ENCODE measurements at regions not wholly inside any gene's neighbourhood (a gene's known extent, or its start where the extent isn't known, plus 50 kb on each side); places are given as distances from the start of the nearest gene placed in this dataset.

DNA sequence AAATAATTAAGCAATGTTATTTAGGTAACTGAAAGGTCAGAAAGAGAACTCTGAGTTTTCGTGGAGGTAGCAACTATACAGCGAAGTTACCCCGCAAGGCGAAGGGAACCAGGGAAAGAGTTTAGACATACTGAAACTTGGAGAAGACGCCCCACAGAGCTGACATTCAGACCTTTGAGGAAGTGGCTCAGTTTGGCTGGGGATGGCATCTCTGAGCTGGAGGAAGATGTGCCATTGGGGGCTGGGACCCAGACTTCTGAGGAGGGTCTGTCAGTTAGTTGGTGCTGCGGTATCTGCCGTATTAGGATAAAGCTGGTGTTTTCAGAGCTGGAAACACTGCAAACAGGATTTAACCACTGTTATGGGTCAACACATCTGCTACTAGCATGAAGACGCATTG, 156.6 kb downstream of the ANKRD50 start (continued):
- TF ChIP-seq, protein P1, sequence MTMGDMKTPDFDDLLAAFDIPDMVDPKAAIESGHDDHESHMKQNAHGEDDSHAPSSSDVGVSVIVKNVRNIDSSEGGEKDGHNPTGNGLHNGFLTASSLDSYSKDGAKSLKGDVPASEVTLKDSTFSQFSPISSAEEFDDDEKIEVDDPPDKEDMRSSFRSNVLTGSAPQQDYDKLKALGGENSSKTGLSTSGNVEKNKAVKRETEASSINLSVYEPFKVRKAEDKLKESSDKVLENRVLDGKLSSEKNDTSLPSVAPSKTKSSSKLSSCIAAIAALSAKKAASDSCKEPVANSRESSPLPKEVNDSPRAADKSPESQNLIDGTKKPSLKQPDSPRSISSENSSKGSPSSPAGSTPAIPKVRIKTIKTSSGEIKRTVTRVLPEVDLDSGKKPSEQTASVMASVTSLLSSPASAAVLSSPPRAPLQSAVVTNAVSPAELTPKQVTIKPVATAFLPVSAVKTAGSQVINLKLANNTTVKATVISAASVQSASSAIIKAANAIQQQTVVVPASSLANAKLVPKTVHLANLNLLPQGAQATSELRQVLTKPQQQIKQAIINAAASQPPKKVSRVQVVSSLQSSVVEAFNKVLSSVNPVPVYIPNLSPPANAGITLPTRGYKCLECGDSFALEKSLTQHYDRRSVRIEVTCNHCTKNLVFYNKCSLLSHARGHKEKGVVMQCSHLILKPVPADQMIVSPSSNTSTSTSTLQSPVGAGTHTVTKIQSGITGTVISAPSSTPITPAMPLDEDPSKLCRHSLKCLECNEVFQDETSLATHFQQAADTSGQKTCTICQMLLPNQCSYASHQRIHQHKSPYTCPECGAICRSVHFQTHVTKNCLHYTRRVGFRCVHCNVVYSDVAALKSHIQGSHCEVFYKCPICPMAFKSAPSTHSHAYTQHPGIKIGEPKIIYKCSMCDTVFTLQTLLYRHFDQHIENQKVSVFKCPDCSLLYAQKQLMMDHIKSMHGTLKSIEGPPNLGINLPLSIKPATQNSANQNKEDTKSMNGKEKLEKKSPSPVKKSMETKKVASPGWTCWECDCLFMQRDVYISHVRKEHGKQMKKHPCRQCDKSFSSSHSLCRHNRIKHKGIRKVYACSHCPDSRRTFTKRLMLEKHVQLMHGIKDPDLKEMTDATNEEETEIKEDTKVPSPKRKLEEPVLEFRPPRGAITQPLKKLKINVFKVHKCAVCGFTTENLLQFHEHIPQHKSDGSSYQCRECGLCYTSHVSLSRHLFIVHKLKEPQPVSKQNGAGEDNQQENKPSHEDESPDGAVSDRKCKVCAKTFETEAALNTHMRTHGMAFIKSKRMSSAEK (CRISPR knock-in tag; IDR thresholded peaks at IDR 0.05; ENCODE audit: borderline replicate concordance), result no peak
- TF ChIP-seq, protein P2, sequence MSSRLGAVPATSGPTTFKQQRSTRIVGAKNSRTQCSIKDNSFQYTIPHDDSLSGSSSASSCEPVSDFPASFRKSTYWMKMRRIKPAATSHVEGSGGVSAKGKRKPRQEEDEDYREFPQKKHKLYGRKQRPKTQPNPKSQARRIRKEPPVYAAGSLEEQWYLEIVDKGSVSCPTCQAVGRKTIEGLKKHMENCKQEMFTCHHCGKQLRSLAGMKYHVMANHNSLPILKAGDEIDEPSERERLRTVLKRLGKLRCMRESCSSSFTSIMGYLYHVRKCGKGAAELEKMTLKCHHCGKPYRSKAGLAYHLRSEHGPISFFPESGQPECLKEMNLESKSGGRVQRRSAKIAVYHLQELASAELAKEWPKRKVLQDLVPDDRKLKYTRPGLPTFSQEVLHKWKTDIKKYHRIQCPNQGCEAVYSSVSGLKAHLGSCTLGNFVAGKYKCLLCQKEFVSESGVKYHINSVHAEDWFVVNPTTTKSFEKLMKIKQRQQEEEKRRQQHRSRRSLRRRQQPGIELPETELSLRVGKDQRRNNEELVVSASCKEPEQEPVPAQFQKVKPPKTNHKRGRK (CRISPR knock-in tag; IDR thresholded peaks at IDR 0.05; ENCODE audit: borderline replicate concordance), result no peak

DNA sequence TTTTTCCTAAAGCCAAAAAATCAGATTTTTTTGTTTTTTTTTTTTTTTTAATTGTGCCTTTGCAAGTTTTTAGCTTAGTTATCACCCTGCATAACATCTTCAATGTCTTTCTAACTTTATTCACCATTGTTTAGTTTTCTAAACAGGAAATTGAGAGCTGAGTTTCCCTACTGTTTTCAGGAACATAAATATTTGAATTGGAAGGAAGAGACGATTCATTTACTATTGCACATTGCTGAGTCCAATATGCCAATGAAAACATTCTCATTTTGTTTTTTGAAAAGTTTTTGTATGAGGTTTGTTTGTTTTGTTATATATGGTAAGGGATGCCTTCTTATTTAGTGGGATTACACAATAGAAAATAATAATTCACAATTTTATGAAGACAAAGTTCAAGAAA, 148.4 kb downstream of the ANKRD50 start:
- Mint-ChIP-seq H3K27ac (no peak overlapping the region), H3K9me3 (peaks cover 21% of the 10 kb centered on the region), H3K4me1 (peaks cover 13% of the 10 kb centered on the region), H3K36me3 (peaks cover 9% of the 10 kb centered on the region; the same call in 1 of the 2 replicates), H3K4me3 (no peak overlapping the region), H3K27me3 (ENCODE audit: low read depth) (no peaks in the 10 kb centered on the region)
- TF ChIP-seq, protein P3, sequence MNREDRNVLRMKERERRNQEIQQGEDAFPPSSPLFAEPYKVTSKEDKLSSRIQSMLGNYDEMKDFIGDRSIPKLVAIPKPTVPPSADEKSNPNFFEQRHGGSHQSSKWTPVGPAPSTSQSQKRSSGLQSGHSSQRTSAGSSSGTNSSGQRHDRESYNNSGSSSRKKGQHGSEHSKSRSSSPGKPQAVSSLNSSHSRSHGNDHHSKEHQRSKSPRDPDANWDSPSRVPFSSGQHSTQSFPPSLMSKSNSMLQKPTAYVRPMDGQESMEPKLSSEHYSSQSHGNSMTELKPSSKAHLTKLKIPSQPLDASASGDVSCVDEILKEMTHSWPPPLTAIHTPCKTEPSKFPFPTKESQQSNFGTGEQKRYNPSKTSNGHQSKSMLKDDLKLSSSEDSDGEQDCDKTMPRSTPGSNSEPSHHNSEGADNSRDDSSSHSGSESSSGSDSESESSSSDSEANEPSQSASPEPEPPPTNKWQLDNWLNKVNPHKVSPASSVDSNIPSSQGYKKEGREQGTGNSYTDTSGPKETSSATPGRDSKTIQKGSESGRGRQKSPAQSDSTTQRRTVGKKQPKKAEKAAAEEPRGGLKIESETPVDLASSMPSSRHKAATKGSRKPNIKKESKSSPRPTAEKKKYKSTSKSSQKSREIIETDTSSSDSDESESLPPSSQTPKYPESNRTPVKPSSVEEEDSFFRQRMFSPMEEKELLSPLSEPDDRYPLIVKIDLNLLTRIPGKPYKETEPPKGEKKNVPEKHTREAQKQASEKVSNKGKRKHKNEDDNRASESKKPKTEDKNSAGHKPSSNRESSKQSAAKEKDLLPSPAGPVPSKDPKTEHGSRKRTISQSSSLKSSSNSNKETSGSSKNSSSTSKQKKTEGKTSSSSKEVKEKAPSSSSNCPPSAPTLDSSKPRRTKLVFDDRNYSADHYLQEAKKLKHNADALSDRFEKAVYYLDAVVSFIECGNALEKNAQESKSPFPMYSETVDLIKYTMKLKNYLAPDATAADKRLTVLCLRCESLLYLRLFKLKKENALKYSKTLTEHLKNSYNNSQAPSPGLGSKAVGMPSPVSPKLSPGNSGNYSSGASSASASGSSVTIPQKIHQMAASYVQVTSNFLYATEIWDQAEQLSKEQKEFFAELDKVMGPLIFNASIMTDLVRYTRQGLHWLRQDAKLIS (CRISPR knock-in tag; IDR thresholded peaks at IDR 0.05; ENCODE audit: borderline replicate concordance), result no peak
- TF ChIP-seq SP1 (CRISPR knock-in tag; conservative IDR thresholded peaks at IDR 0.05) (no peak), ZNF232 (CRISPR knock-in tag; IDR thresholded peaks at IDR 0.05) (no peak), GABPB1 (CRISPR knock-in tag; IDR thresholded peaks at IDR 0.05) (no peak), NFATC4 (CRISPR knock-in tag; IDR thresholded peaks at IDR 0.05) (no peak), EMX1 (CRISPR knock-in tag; IDR thresholded peaks at IDR 0.05) (no peak), HMGA2 (CRISPR knock-in tag; IDR thresholded peaks at IDR 0.05) (no peak)
- TF ChIP-seq, protein P4, sequence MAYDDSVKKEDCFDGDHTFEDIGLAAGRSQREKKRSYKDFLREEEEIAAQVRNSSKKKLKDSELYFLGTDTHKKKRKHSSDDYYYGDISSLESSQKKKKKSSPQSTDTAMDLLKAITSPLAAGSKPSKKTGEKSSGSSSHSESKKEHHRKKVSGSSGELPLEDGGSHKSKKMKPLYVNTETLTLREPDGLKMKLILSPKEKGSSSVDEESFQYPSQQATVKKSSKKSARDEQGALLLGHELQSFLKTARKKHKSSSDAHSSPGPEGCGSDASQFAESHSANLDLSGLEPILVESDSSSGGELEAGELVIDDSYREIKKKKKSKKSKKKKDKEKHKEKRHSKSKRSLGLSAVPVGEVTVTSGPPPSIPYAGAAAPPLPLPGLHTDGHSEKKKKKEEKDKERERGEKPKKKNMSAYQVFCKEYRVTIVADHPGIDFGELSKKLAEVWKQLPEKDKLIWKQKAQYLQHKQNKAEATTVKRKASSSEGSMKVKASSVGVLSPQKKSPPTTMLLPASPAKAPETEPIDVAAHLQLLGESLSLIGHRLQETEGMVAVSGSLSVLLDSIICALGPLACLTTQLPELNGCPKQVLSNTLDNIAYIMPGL (CRISPR knock-in tag; IDR thresholded peaks at IDR 0.05), result no peak
- TF ChIP-seq, protein P5, sequence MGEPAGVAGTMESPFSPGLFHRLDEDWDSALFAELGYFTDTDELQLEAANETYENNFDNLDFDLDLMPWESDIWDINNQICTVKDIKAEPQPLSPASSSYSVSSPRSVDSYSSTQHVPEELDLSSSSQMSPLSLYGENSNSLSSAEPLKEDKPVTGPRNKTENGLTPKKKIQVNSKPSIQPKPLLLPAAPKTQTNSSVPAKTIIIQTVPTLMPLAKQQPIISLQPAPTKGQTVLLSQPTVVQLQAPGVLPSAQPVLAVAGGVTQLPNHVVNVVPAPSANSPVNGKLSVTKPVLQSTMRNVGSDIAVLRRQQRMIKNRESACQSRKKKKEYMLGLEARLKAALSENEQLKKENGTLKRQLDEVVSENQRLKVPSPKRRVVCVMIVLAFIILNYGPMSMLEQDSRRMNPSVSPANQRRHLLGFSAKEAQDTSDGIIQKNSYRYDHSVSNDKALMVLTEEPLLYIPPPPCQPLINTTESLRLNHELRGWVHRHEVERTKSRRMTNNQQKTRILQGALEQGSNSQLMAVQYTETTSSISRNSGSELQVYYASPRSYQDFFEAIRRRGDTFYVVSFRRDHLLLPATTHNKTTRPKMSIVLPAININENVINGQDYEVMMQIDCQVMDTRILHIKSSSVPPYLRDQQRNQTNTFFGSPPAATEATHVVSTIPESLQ (CRISPR knock-in tag; IDR thresholded peaks at IDR 0.05), result no peak
- POLR2A ChIA-PET, result no interaction called here
- ATAC-seq (no peak), DNase-seq (ENCODE audit: low spot score) (no peak)
- CTCF ChIA-PET, result no interaction called here

Measured in WTC11 (cell line).